Uterus (tissue), 3 donors: ENCODE measurements at regions not wholly inside any gene's neighbourhood (a gene's known extent, or its start where the extent isn't known, plus 50 kb on each side); places are given as distances from the start of the nearest gene placed in this dataset.

ENCODE experiments used
- DNase-seq, 2 donors: peaks; one replicate each; pipeline ENCODE4 v3.0.0-alpha.2; 2019 to 2020
- H3K27ac ChIP-seq, 2 donors: fragments of 200-600 bp; sonication (generic); 1 replicate in 1 of 2; 2 replicates in 1 of 2; pipeline ENCODE4 v1.5.1; 2016 to 2018
- H3K27me3 ChIP-seq, 2 donors: fragments of 200-600 bp; sonication (generic); one replicate each; pipeline ENCODE4 v1.5.1; 2018 to 2019; ENCODE audit warnings: control low read depth in 1 of 2
- H3K36me3 ChIP-seq, 2 donors: fragments of 200-600 bp; sonication (generic); one replicate each; pipeline ENCODE4 v1.5.1; 2019; ENCODE audit warnings: control low read depth in 1 of 2
- H3K4me1 ChIP-seq, 2 donors: fragments of 200-600 bp; sonication (generic); one replicate each; pipeline ENCODE4 v1.5.1; 2018 to 2019; ENCODE audit warnings: control low read depth in 1 of 2
- H3K4me3 ChIP-seq, 2 donors: fragments of 200-600 bp; sonication (generic); 1 replicate in 1 of 2; 2 replicates in 1 of 2; pipeline ENCODE4 v1.5.1; 2018 to 2019; ENCODE audit warnings: mild to moderate bottlenecking in 1 of 2
- H3K9me3 ChIP-seq, 2 donors: fragments of 200-600 bp; sonication (generic); one replicate each; pipeline ENCODE4 v1.5.1; 2019; ENCODE audit warnings: control low read depth in 1 of 2
- CTCF ChIP-seq, 4 experiments: fragments of 200-600 bp in 2 of 4; fragments of 450-650 bp in 2 of 4; sonication (generic) in 2 of 4; IDR thresholded peaks; one replicate each; pipeline ENCODE4 v1.5.1; 2016 to 2019; ENCODE audit warnings: antibody characterized with exemption in 4 of 4, mild to moderate bottlenecking in 2 of 4, moderate library complexity in 1 of 4
- POLR2A ChIP-seq, 2 donors: fragments of 450-650 bp; IDR thresholded peaks; one replicate each; pipeline ENCODE4 v1.6.1; 2016; ENCODE audit warnings: antibody characterized with exemption in 2 of 2, mild to moderate bottlenecking in 1 of 2, moderate library complexity in 1 of 2
- intact Hi-C: fragments of 100-400 bp; cut with DNase I; formaldehyde crosslinking; loops from one replicate; pipeline ENCODE4 v1.15.1; 2023; ENCODE audit warnings: low total_unique reads
- donor health status: DM: yes; HTN: yes; CAD: no.

- intact Hi-C loops = no loop called here
- no peaks in the 10 kb centered on the region for H3K36me3 ChIP-seq
- H3K4me3 ChIP-seq = no peak overlapping the region
- H3K27me3 ChIP-seq = no peaks in the 10 kb centered on the region
- no peak overlapping the region for H3K27ac ChIP-seq
- no peaks in the 10 kb centered on the region for H3K4me1 ChIP-seq
- H3K9me3 ChIP-seq = no peaks in the 10 kb centered on the region
- no peak for DNase-seq
- TF ChIP-seq POLR2A (IDR thresholded peaks at IDR 0.05) = no peak
- TF ChIP-seq CTCF (IDR thresholded peaks at IDR 0.05) = no peak
Observed at GRCh38 chr5:145104106-145104505, 731.0 kb downstream of the PRELID2 start.

GRCh38 chr5:145101246-145101645 lies 733.9 kb downstream of the PRELID2 start:
- Histone ChIP-seq H3K9me3 (no peaks in the 10 kb centered on the region), H3K4me1 (no peaks in the 10 kb centered on the region), H3K27me3 (no peaks in the 10 kb centered on the region), H3K27ac (no peak overlapping the region), H3K4me3 (no peak overlapping the region), H3K36me3 (no peaks in the 10 kb centered on the region)
- no peak for TF ChIP-seq CTCF (IDR thresholded peaks at IDR 0.05)
- no peak for TF ChIP-seq POLR2A (IDR thresholded peaks at IDR 0.05)
- no peak for DNase-seq
- intact Hi-C loops = no loop called here

GRCh38 chr5:145090115-145090514 lies 745.0 kb downstream of the PRELID2 start:
- intact Hi-C loops = no loop called here
- H3K27ac ChIP-seq = no peak overlapping the region
- no peaks in the 10 kb centered on the region for H3K9me3 ChIP-seq
- no peaks in the 10 kb centered on the region for H3K36me3 ChIP-seq
- no peak for TF ChIP-seq CTCF (IDR thresholded peaks at IDR 0.05)
- no peak for TF ChIP-seq POLR2A (IDR thresholded peaks at IDR 0.05)
- H3K4me1 ChIP-seq = no peaks in the 10 kb centered on the region
- H3K27me3 ChIP-seq = no peaks in the 10 kb centered on the region
- no peak overlapping the region for H3K4me3 ChIP-seq
- no peak for DNase-seq

- TF ChIP-seq CTCF (IDR thresholded peaks at IDR 0.05) (no peak), POLR2A (IDR thresholded peaks at IDR 0.05) (no peak)
- DNase-seq = no peak
- Histone ChIP-seq H3K27me3 (no peaks in the 10 kb centered on the region), H3K4me3 (no peak overlapping the region), H3K9me3 (no peaks in the 10 kb centered on the region), H3K36me3 (no peaks in the 10 kb centered on the region), H3K4me1 (no peaks in the 10 kb centered on the region), H3K27ac (no peak overlapping the region)
- intact Hi-C loops = no loop called here
Observed at GRCh38 chr5:145084834-145085233, 750.3 kb downstream of the PRELID2 start.

GRCh38 chr5:145077028-145077427 lies 758.1 kb downstream of the PRELID2 start:
- Histone ChIP-seq H3K9me3 (no peaks in the 10 kb centered on the region), H3K4me1 (no peaks in the 10 kb centered on the region), H3K36me3 (no peaks in the 10 kb centered on the region), H3K4me3 (no peak overlapping the region), H3K27ac (no peak overlapping the region), H3K27me3 (no peaks in the 10 kb centered on the region)
- intact Hi-C loops = no loop called here
- TF ChIP-seq CTCF (IDR thresholded peaks at IDR 0.05) = no peak
- no peak for TF ChIP-seq POLR2A (IDR thresholded peaks at IDR 0.05)
- DNase-seq = no peak
